Spleen (tissue), 11 donors: ENCODE measurements at regions not wholly inside any gene's neighbourhood (a gene's known extent, or its start where the extent isn't known, plus 50 kb on each side); places are given as distances from the start of the nearest gene placed in this dataset.

Source experiments
- DNase-seq: peaks from one replicate; pipeline ENCODE4 v3.0.0-alpha.2; 2020
- H3K27ac ChIP-seq, 8 donors: fragments of 200-600 bp; sonication (generic) in 7 of 8; 1 replicate in 4 of 8; 2 replicates in 4 of 8; pipeline versions ENCODE4 v1.5.0 to v1.8.0; 2016 to 2021; ENCODE audit warnings: inconsistent platforms in 4 of 8, mild to moderate bottlenecking in 4 of 8, moderate library complexity in 1 of 8
- H3K27me3 ChIP-seq, 7 donors: fragments of 200-600 bp; sonication (generic) in 6 of 7; replicated peaks in 1 of 7; 1 replicate in 4 of 7; 2 replicates in 3 of 7; pipeline versions ENCODE4 v1.5.0 to v1.8.0; 2016 to 2021; ENCODE audit warnings: inconsistent platforms in 3 of 7, mild to moderate bottlenecking in 1 of 7
- H3K36me3 ChIP-seq, 6 donors: fragments of 200-600 bp; sonication (generic) in 5 of 6; 1 replicate in 4 of 6; 2 replicates in 2 of 6; pipeline versions ENCODE4 v1.5.0 to v1.8.0; 2016 to 2021; ENCODE audit warnings: inconsistent platforms in 2 of 6
- H3K4me1 ChIP-seq, 6 donors: fragments of 200-600 bp; sonication (generic) in 5 of 6; 1 replicate in 3 of 6; 2 replicates in 3 of 6; pipeline versions ENCODE4 v1.5.0 to v1.8.0; 2016 to 2021; ENCODE audit warnings: inconsistent platforms in 3 of 6
- H3K4me3 ChIP-seq, 8 donors: fragments of 200-600 bp; sonication (generic) in 7 of 8; 1 replicate in 4 of 8; 2 replicates in 4 of 8; pipeline versions ENCODE4 v1.5.0 to v1.8.0; 2016 to 2021; ENCODE audit warnings: inconsistent platforms in 4 of 8, mild to moderate bottlenecking in 4 of 8, moderate library complexity in 2 of 8
- H3K9me3 ChIP-seq, 8 donors: fragments of 200-600 bp; sonication (generic) in 7 of 8; 1 replicate in 4 of 8; 2 replicates in 4 of 8; pipeline versions ENCODE4 v1.5.0 to v1.8.0; 2016 to 2021; ENCODE audit warnings: inconsistent platforms in 4 of 8
- CTCF ChIP-seq, 11 experiments: fragments of 200-600 bp in 7 of 11; fragments of 450-650 bp in 4 of 11; sonication (generic) in 4 of 11; IDR thresholded peaks in 8 of 11; conservative IDR thresholded peaks in 3 of 11; 1 replicate in 7 of 11; 2 replicates in 4 of 11; pipeline versions ENCODE4 v1.4.0 to v1.8.0; 2016 to 2021; ENCODE audit warnings: antibody characterized with exemption in 11 of 11, inconsistent platforms in 4 of 11, mild to moderate bottlenecking in 1 of 11
- POLR2A ChIP-seq, 3 donors: fragments of 450-650 bp; IDR thresholded peaks; one replicate each; pipeline ENCODE4 v1.5.1; 2017; ENCODE audit warnings: antibody characterized with exemption in 3 of 3, mild to moderate bottlenecking in 1 of 3
- POLR2AphosphoS5 ChIP-seq, 3 donors: sonication (generic); formaldehyde crosslinking; IDR thresholded peaks; one replicate each; pipeline ENCODE4 v1.5.1; 2017; ENCODE audit warnings: antibody characterized with exemption in 3 of 3
- WGBS, 5 donors: extraction: QIAGEN DNeasy Blood & Tissue Kit in 3 of 5; methylation state at CpG; one replicate each; pipeline versions ENCODE4 v1.1.5 to v1.1.7; 2013 to 2018; 5-methylcytosine and 5-hydroxymethylcytosine counted together
- intact Hi-C: fragments of 100-400 bp; cut with DNase I; formaldehyde crosslinking; loops from one replicate; pipeline ENCODE4 v1.15.0; 2023; ENCODE audit warnings: low total_unique reads
- donor health status: healthy with polysubstance abuse.
- donor health status: DM: no; HTN: no; CAD: no; lungs with moderate emphysema.
- donor health status: DM: no; HTN: no; CAD: no.
- donor health status: Bipolar disorder and iron deficiency.
- donor health status: healthy.
- donor health status: DM: no; HTN: no; CAD: no.
- donor health status: DM: yes; HTN: yes; CAD: no.

DNA sequence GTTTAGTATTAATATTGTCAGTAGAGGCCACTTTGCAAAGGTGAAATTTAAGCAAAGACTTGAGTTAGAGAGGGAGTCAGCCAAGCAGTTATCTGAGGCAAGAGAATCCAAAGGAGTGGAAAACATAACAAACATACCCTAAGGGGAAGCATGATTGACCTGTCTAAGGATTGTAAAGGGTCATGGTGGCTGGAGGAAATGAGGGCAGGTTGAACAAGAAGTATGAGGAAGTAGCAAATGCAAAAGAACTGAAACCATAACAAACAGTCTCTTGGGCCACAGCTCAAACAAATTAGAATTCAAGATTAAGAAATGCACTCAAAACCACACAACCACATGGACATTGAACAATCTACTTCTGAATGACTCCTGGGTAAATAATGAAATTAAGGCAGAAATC is 103.2 kb downstream of the FBXO5 start:
- no peak for DNase-seq
- intact Hi-C loops, result loop anchor here (10.0 kb wide), 1 partner anchor 45 kb away; no protein-coding TSS in a partner anchor
- peaks cover 0 to 32% (median 9%) of the 10 kb centered on the region in 8 donors for H3K9me3 ChIP-seq
- no peaks in the 10 kb centered on the region for H3K36me3 ChIP-seq
- H3K27me3 ChIP-seq, result no peaks in the 10 kb centered on the region
- no peaks in the 10 kb centered on the region for H3K4me1 ChIP-seq
- no peak for TF ChIP-seq CTCF (IDR thresholded peaks at IDR 0.05 in 8 of 11, conservative IDR thresholded peaks at IDR 0.05 in 3 of 11)
- no peak for TF ChIP-seq POLR2AphosphoS5 (IDR thresholded peaks at IDR 0.05)
- TF ChIP-seq POLR2A (IDR thresholded peaks at IDR 0.05), result no peak
- no peak overlapping the region for H3K27ac ChIP-seq
- H3K4me3 ChIP-seq, result no peak overlapping the region

DNA sequence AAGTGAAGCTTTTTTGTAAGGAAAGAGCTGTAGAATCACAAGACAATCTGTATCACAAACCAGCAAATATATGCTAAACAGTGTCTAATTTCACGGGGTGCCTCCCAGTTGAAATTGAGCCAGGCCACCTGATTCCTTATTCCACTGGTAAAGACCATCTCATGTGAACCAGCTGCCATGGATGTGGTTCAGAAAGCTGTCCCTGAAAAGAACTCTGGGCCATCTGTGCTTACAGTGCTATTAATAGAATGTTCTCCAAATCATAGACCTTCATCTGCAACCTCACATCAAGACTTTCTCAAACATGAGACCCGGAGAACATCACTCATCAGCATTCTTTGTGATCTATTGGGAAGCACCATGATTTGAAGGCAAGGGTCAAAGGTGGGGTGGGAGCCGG is 89.7 kb downstream of the FBXO5 start:
- Histone ChIP-seq H3K27me3 (peaks cover 0 to 7% (median 0%) of the 10 kb centered on the region in 7 donors), H3K9me3 (no peaks in the 10 kb centered on the region), H3K4me1 (peaks cover 0 to 8% (median 0%) of the 10 kb centered on the region in 6 donors), H3K27ac (no peak overlapping the region), H3K36me3 (no peaks in the 10 kb centered on the region), H3K4me3 (no peak overlapping the region)
- no peak for DNase-seq
- WGBS, 5 donors, result 63 to 76% (median 76%) methylated on average over 3 of the region's 3 CpGs
- intact Hi-C loops, result no loop called here
- no peak for TF ChIP-seq CTCF (IDR thresholded peaks at IDR 0.05 in 8 of 11, conservative IDR thresholded peaks at IDR 0.05 in 3 of 11)
- TF ChIP-seq POLR2A (IDR thresholded peaks at IDR 0.05), result no peak

DNA sequence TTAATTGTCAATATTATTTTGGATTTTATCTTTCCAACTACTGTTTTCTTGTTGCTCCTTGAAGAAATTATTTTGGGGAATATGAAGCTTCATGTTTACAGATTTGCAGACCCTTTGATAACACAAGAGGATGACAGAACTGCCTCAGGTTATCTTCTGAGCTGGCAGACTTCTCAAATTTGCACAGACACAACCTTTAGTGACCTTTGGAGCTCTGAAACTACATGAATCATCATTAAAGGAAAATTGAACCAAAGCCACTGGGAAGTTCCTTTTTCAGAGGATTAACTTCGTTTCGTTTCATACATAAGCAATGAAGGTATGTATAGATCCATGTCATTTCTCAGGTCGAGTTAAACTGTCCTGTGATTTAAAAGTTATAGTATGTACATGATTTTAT is 85.9 kb downstream of the FBXO5 start:
- no peak overlapping the region for H3K4me3 ChIP-seq
- peaks cover 0 to 8% (median 0%) of the 10 kb centered on the region in 6 donors for H3K4me1 ChIP-seq
- no peaks in the 10 kb centered on the region for H3K9me3 ChIP-seq
- peaks cover 0 to 8% (median 0%) of the 10 kb centered on the region in 7 donors for H3K27me3 ChIP-seq
- WGBS, 5 donors, result 36 to 51% (median 44%) methylated on average over 3 of the region's 3 CpGs
- H3K27ac ChIP-seq, result no peak overlapping the region
- no peaks in the 10 kb centered on the region for H3K36me3 ChIP-seq
- intact Hi-C loops, result no loop called here
- TF ChIP-seq POLR2A (IDR thresholded peaks at IDR 0.05) (no peak), POLR2AphosphoS5 (IDR thresholded peaks at IDR 0.05) (no peak), CTCF (IDR thresholded peaks at IDR 0.05 in 8 of 11, conservative IDR thresholded peaks at IDR 0.05 in 3 of 11) (no peak)
- DNase-seq, result no peak

DNA sequence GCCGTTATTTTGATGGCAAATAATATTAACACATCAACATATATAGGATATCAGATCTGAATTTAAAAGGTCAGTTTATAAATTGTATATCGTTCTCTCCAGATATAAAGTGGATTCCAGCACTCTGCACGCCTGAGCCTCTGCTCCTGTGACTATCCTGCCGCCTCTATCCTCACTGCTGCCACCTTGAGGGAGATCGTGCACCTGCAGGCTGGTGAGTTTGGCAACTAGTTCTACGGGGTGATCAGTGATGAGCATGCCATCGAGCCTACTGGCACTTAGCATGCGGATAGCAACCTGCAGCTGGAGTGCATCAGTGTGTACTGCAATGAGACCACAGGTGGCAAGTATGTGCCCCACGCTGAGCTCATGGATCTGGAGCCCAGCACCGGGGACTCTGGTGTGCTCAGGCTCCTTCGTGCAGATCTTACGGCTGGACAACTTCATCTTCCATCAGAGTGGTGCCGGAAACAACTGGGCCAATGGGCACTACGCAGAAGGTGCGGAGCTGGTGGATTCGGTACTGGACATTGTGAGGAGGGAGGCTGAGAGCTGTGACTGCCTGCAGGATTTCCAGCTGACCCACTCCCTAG is 84.9 kb downstream of the FBXO5 start:
- no peaks in the 10 kb centered on the region for H3K36me3 ChIP-seq
- peaks cover 0 to 8% (median 0%) of the 10 kb centered on the region in 6 donors for H3K4me1 ChIP-seq
- 41 to 54% (median 50%) methylated on average over 14 to 16 of the region's 16 CpGs for WGBS, 5 donors
- H3K4me3 ChIP-seq, result no peak overlapping the region
- peaks cover 0 to 8% (median 0%) of the 10 kb centered on the region in 7 donors for H3K27me3 ChIP-seq
- peak in 10 of 11 experiments; percentile 41 to 89 (median 76) for TF ChIP-seq CTCF (IDR thresholded peaks at IDR 0.05 in 8 of 11, conservative IDR thresholded peaks at IDR 0.05 in 3 of 11)
- TF ChIP-seq POLR2A (IDR thresholded peaks at IDR 0.05), result no peak
- TF ChIP-seq POLR2AphosphoS5 (IDR thresholded peaks at IDR 0.05), result no peak
- no peak overlapping the region for H3K27ac ChIP-seq
- DNase-seq, result peak; percentile 87
- H3K9me3 ChIP-seq, result no peaks in the 10 kb centered on the region
- intact Hi-C loops, result no loop called here
